ENCODE measurements at regions not wholly inside any gene's neighbourhood (a gene's known extent, or its start where the extent isn't known, plus 50 kb on each side); places are given as distances from the start of the nearest gene placed in this dataset.

- TF ChIP-seq EZH2 (optimal IDR thresholded peaks at IDR 0.05; ENCODE audit: low read depth, low read length), result no peak
- no peak for TF ChIP-seq CTCF (IDR thresholded peaks at IDR 0.05; ENCODE audit: low read length)
- TF ChIP-seq EZH2phosphoT487 (IDR thresholded peaks at IDR 0.05; ENCODE audit: low read length), result no peak
Measured at GRCh38 chr18:69222089-69222488, 178.6 kb upstream of the DOK6 start.
